ENCODE measurements at regions not wholly inside any gene's neighbourhood (a gene's known extent, or its start where the extent isn't known, plus 50 kb on each side); places are given as distances from the start of the nearest gene placed in this dataset.

DNA sequence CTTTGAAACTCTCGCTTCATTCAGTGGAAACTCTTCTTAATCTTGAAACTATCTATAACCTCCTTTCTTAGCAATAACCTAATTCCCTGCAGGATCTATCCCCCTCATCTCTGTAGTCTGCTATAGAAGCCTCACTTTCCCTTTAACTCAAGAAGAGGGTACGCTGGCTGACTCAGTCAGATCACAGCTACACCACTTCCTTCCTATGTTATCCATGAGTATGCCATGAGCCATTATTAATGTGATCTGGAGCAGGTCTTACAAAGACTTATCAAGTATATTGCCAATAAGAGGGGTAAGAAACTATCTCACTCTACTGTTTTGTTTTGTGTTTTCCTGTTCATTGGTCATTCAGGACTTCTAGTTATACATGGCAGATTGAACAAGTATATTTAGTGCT is 165.3 kb downstream of the PJA1 start:
- no peak overlapping the region for H3K4me3 ChIP-seq (ENCODE audit: low read depth, low read length)
- TF ChIP-seq, protein P1, sequence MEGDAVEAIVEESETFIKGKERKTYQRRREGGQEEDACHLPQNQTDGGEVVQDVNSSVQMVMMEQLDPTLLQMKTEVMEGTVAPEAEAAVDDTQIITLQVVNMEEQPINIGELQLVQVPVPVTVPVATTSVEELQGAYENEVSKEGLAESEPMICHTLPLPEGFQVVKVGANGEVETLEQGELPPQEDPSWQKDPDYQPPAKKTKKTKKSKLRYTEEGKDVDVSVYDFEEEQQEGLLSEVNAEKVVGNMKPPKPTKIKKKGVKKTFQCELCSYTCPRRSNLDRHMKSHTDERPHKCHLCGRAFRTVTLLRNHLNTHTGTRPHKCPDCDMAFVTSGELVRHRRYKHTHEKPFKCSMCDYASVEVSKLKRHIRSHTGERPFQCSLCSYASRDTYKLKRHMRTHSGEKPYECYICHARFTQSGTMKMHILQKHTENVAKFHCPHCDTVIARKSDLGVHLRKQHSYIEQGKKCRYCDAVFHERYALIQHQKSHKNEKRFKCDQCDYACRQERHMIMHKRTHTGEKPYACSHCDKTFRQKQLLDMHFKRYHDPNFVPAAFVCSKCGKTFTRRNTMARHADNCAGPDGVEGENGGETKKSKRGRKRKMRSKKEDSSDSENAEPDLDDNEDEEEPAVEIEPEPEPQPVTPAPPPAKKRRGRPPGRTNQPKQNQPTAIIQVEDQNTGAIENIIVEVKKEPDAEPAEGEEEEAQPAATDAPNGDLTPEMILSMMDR (IDR thresholded peaks at IDR 0.05; ENCODE audit: low read depth, low read length): no peak

DNA sequence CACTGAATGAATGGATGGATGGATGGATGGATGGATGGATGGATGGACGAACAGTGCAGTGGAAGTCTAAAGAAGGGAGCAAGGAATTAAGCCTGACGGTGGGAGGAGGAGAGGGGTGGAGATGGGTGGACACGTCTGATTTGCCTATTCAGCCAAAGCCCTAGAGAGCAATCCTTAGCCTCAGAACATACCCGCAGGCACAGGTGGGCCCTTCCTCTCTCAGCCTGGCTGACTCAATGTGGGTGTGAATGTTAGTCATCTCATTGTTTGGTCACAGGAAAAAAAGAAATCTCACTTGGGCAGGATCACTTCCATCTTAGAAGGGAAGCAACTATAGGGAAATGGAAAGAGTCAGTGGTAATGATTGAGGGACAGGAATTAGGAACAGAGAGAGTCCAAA is 165.9 kb downstream of the PJA1 start:
- H3K4me3 ChIP-seq (ENCODE audit: low read depth, low read length): no peak overlapping the region
- TF ChIP-seq, protein P1 (IDR thresholded peaks at IDR 0.05; ENCODE audit: low read depth, low read length): no peak

DNA sequence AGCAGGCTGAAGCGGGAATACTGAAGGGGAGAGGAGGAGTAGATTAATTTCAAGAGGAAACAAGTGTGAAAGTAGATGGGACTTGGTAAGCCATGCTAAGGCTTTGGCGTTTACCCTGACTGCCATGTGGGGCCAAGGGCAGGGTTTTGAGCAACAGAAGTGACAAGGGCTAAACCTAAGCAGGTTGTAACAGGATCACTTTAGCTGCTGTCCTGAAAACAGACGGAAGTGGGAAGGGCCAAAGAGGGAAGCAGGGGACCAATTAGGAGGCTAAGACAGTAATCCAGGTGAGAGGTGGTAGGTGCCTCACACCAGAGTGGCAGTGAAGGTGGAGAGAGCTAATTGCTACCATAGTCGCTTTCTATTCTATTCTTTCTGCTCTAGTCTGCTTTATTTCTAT is 166.5 kb downstream of the PJA1 start:
- TF ChIP-seq, protein P1 (IDR thresholded peaks at IDR 0.05; ENCODE audit: low read depth, low read length): no peak
- no peak overlapping the region for H3K4me3 ChIP-seq (ENCODE audit: low read depth, low read length)

DNA sequence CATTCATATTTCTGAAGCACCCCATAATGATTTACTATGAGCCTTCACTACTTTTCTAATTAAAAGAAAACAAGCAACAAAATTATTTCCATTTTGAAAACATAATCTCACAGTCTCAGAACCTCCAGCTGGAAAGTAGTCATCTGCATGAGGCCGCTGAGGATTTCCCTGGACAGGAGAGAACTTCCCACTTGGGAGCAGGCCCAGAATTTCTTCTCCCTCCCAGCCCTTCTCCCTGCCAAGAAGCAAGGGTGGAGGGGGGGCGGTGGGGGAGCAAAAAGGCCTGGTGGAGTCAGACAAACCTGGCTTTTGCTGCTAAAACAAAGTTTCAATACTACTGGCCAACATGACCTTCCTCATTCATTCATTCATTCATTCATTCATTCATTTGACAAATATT is 167.3 kb downstream of the PJA1 start:
- TF ChIP-seq, protein P1 (IDR thresholded peaks at IDR 0.05; ENCODE audit: low read depth, low read length): no peak

DNA sequence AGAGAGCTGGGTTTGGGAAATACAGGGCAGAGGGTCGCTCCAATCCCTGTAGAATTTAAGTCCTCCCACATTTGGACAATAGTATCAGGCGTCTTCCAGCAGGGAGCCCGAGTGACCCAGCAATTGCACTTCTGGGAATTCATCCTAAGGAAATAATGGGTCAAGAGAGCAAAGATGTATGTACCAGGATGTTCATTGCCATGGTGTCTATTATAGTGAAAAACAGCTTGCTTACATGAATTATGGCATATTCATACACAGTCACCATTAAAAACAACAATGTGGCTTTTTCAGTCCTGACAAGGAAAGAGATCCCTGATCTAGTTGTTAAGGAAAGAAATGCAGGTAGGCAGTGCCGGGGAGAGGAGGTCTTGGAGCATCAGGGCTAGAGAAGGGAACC is 167.7 kb downstream of the PJA1 start:
- TF ChIP-seq, protein P1 (IDR thresholded peaks at IDR 0.05; ENCODE audit: low read depth, low read length): no peak

More for the DNA sequence above, 167.3 kb downstream of the PJA1 start:
- no peak overlapping the region for H3K4me3 ChIP-seq (ENCODE audit: low read depth, low read length)

DNA sequence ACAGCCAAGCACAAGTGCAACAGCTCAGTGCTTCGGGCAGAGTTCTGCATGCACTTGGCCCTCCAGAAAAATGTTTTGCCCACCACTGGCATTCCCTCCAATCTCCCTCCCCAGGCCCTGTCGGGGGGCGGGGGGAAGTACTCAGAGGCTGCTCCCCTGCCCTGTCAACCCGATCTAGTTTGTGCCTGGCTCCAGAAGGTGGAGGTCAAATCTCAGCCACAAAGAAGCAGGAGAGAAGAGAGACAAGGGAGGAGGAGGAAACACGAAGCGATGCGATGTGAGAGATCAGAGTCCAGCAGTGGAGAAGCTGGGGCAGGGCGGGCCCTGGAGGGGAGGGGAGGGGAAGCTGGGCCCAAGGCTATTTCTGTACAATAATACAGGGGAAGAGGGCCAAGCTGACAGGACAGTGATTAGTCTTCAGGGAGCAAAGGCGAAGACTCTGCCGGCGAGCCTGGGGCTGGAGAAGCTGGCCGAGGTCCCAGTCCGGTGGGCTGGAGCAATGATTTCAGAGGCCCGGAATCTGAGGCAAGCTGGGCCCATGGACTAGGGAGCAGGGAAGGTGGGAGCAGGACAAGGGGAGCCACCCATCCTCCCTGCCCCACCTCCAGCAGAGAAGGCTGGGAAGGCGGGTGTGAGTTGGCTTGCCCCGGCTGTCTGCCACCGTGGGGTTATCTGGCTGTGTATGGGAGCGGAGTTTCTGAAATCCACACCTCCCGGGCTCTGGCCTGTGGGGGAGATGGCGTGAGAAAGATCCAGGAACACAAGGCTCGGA is 167.1 kb downstream of the EFNB1 start:
- TF ChIP-seq, protein P1 (IDR thresholded peaks at IDR 0.05; ENCODE audit: low read depth, low read length): no peak
- H3K4me3 ChIP-seq (ENCODE audit: low read depth, low read length): no peak overlapping the region

More for the DNA sequence above, 167.7 kb downstream of the PJA1 start:
- H3K4me3 ChIP-seq (ENCODE audit: low read depth, low read length): no peak overlapping the region

DNA sequence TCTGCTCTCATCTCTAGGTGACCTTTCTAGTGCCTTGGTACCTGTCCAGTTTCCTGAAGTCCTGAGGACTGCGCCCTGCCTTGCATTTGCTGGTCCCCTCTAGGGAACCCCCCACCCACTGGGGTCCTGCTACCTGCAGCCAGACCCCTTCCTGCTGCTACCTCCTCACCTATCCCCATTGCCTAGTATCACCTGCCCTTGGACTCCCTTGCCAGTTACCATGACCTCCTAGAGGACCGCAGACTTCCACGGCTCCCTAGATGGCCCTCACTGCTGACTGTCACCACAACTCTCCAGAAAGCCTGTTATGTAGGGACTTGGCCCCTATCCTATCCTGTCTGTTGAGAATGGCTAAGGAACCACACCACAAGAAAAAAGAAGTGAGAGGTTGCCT is 166.6 kb downstream of the EFNB1 start:
- H3K4me3 ChIP-seq (ENCODE audit: low read depth, low read length): no peak overlapping the region
- TF ChIP-seq, protein P1 (IDR thresholded peaks at IDR 0.05; ENCODE audit: low read depth, low read length): no peak

All from WI38 (cell line).